H1 (cell line): ENCODE measurements at regions not wholly inside any gene's neighbourhood (a gene's known extent, or its start where the extent isn't known, plus 50 kb on each side); places are given as distances from the start of the nearest gene placed in this dataset.

Source experiments
- CHD7 ChIP-seq: fragments of 300-600 bp; sonication (generic); IDR thresholded peaks from 2 replicates; pipeline ENCODE4 v1.7.1; 2012; ENCODE audit warnings: low read length, moderate library complexity, mild to moderate bottlenecking, inconsistent platforms; ENCODE audit not compliant: insufficient replicate concordance

- TF ChIP-seq CHD7 = no peak
Observed at GRCh38 chr16:54546521-54546920, 259.9 kb upstream of the IRX3 start (continued).
